Epithelial cell of proximal tubule (primary cell): ENCODE measurements at regions not wholly inside any gene's neighbourhood (a gene's known extent, or its start where the extent isn't known, plus 50 kb on each side); places are given as distances from the start of the nearest gene placed in this dataset.

ENCODE experiments used
- DNase-seq: peaks from one replicate; pipeline ENCODE4 v3.0.0-alpha.2; 2011; ENCODE audit warnings: low read depth
- H3K4me3 ChIP-seq: 2 replicates; pipeline ENCODE4 v1.5.1; 2011; ENCODE audit warnings: low read depth, mild to moderate bottlenecking, low read length
- CTCF ChIP-seq: conservative IDR thresholded peaks from 2 replicates; pipeline ENCODE4 v1.5.1; 2012; ENCODE audit warnings: low read depth, mild to moderate bottlenecking, low read length

GRCh38 chr4:117249333-117249732, 164.0 kb upstream of the TRAM1L1 start:
- DNase-seq = no peak
- no peak overlapping the region for H3K4me3 ChIP-seq
- no peak for TF ChIP-seq CTCF

GRCh38 chr4:117264072-117264471, 178.7 kb upstream of the TRAM1L1 start:
- no peak for TF ChIP-seq CTCF
- H3K4me3 ChIP-seq = no peak overlapping the region
- DNase-seq = no peak

DNA sequence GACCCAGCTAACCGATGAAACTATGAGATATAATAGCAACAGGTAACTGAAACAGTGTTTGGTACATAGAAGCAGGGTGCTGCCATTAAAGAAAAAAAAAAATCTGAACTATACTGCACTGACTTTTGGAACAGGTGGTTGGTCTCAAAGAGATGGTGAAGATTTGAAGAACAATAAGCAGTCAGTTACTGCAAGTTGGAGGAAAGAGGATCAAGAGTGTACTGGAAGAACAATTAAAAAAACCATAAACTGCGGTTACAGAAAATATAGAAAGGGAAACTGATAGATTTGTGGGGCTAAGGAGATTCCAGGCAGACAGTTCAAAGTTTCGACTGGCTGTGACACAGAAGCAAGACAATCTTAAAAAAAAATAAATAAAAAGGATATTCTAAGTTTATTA, 181.9 kb upstream of the TRAM1L1 start:
- TF ChIP-seq CTCF = no peak
- no peak overlapping the region for H3K4me3 ChIP-seq
- DNase-seq = no peak

- no peak for DNase-seq
- no peak for TF ChIP-seq CTCF
- H3K4me3 ChIP-seq = no peak overlapping the region
Observed at GRCh38 chr4:117284736-117285135, 199.4 kb upstream of the TRAM1L1 start.

DNA sequence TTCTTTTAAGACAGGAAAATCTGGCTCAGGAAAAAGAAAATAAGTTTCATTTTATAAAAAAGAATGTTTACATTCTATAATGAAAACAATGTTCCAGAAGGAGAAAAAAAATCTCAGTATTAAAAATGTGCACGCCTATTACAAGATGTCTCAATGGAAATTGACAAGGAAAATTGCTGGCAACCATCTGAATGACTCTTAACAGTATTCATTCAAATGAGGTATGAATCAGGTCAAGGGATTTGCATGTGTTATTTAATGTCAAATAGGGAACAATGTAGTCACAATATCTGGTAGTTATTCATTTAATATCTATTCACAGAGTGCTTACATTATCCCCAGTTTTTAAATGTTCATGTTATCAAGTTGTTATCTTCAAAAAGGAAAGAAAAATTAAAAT, 208.4 kb upstream of the TRAM1L1 start:
- TF ChIP-seq CTCF = no peak
- no peak for DNase-seq
- H3K4me3 ChIP-seq = no peak overlapping the region

DNA sequence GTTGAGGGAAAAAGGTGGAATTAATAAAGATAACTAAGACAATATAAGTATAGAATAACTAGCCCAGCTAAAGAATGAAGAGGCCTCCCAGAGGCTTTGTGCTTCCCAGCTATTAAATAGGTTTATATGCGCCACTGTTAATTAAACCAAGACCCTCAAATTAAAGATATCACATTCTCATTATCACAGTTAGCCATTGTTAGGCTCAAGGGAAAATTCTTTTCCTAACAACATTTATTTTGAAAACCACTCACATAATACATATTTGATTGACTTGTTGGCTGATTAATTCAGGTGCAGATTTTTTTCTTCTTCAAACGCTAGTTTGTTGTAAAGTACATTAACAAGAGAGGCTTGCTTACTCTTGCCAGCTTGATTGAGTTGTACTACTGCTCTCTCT, 216.8 kb upstream of the TRAM1L1 start:
- DNase-seq = no peak
- H3K4me3 ChIP-seq = no peak overlapping the region
- no peak for TF ChIP-seq CTCF

DNA sequence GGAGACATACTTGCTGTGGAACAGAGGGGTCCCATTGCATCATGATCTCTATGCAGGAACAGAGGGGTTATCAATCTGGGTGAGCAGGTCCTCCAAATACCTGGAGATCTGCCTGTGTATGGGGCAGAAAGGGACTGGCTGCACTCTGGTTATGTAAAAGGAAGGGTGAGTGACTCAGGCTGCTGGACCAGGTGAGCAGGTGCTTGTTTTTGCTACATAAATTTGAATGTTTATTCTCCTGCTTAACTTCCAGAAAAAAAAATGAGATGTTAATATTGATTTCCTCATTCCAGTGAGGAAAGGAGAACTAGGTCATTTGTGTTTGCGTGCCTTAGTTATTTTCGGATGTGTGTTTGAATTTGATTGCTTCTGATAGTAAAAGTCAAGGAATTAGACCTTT, 225.8 kb upstream of the TRAM1L1 start:
- DNase-seq = no peak
- H3K4me3 ChIP-seq = no peak overlapping the region
- TF ChIP-seq CTCF = no peak
